AG04449 (cell line): ENCODE measurements at regions not wholly inside any gene's neighbourhood (a gene's known extent, or its start where the extent isn't known, plus 50 kb on each side); places are given as distances from the start of the nearest gene placed in this dataset.

Experiments
- CTCF ChIA-PET: fragments of 350-600 bp; formaldehyde crosslinking; extraction: SDS; loops from one replicate; lab custom pipeline; 2021; ENCODE audit warnings: antibody characterized with exemption; lab: Yijun Ruan, JAX
- POLR2A ChIA-PET: fragments of 400-600, 350-600 bp; formaldehyde crosslinking; extraction: SDS; loops from one replicate; lab custom pipeline; 2020; ENCODE audit warnings: antibody characterized with exemption, inconsistent platforms; lab: Yijun Ruan, JAX
- DNase-seq: peaks from one replicate; pipeline ENCODE4 v3.0.0-alpha.2; 2010; ENCODE audit warnings: low read depth, low spot score
- H3K4me3 ChIP-seq: 2 replicates; pipeline ENCODE4 v1.5.1; 2011; ENCODE audit warnings: low read depth, mild to moderate bottlenecking, control low read depth, low read length
- TF ChIP-seq, protein P1 (sequence below): IDR thresholded peaks from one replicate; pipeline ENCODE4 v1.5.1; 2011; ENCODE audit warnings: mild to moderate bottlenecking, moderate library complexity, low read length, control low read depth, inconsistent platforms; ENCODE audit not compliant: insufficient read depth; ENCODE audit errors: missing control alignments

DNA sequence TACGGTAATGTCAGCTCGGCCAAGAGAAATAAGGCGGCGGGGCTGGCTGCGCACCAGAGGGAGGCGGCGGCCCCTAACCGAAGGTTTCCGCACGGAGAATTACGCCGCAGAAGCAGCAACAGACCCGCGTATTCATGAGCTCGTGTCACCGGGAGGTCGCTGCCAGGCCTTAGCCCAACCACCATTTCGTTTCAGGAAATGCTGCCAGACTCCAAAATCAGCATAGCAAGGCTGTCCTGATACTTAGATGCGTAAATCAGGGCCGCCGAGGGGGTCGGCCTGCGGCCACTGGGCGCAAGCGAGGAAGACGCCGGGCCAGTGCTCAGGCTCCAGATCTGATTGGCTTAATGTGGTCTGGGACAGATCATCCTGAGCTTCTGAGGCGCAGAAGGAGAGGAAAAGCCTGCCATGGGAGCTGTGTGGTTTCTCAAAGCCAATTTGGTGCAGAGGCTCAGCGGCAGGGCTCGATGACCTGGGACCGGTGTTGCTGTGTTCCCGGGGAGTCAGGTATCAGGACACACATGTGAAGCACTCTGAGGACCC is 247.9 kb downstream of the BAMBI start:
- no peak overlapping the region for H3K4me3 ChIP-seq
- TF ChIP-seq, protein P1, sequence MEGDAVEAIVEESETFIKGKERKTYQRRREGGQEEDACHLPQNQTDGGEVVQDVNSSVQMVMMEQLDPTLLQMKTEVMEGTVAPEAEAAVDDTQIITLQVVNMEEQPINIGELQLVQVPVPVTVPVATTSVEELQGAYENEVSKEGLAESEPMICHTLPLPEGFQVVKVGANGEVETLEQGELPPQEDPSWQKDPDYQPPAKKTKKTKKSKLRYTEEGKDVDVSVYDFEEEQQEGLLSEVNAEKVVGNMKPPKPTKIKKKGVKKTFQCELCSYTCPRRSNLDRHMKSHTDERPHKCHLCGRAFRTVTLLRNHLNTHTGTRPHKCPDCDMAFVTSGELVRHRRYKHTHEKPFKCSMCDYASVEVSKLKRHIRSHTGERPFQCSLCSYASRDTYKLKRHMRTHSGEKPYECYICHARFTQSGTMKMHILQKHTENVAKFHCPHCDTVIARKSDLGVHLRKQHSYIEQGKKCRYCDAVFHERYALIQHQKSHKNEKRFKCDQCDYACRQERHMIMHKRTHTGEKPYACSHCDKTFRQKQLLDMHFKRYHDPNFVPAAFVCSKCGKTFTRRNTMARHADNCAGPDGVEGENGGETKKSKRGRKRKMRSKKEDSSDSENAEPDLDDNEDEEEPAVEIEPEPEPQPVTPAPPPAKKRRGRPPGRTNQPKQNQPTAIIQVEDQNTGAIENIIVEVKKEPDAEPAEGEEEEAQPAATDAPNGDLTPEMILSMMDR: no peak
- ChIA-PET CTCF (interaction anchor here (0.7 to 1.3 kb wide), 3 partner anchors 9 to 261 kb away, joined by 3 read pairs; no protein-coding TSS in a partner anchor), POLR2A (interaction anchor here (0.6 kb wide), 1 partner anchor 66 kb away, joined by 3 read pairs; no protein-coding TSS in a partner anchor)
- DNase-seq: no peak

DNA sequence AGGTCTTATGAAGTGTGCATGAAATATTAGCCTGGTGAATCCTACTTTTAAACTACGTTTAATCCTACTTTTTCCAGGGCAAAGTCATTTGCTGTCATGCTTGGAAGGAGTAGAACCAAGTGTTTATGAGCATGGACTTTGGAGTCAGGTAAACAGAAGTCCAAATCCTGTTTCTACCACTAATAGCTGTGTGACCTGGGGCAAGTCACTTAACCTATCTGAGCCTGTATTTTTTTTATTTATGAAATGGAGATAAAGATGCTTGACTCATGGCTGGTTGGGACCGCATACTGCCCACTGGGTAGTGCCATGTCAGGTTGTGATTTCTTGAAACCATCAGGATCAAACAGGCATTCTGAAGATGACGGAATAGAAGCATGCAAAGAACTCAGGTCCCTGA is 249.6 kb downstream of the BAMBI start:
- DNase-seq: no peak
- TF ChIP-seq, protein P1: no peak
- POLR2A ChIA-PET: no interaction called here
- CTCF ChIA-PET: interaction anchor here (1.0 kb wide), 1 partner anchor 19 kb away, joined by 3 read pairs; no protein-coding TSS in a partner anchor
- H3K4me3 ChIP-seq: no peak overlapping the region

DNA sequence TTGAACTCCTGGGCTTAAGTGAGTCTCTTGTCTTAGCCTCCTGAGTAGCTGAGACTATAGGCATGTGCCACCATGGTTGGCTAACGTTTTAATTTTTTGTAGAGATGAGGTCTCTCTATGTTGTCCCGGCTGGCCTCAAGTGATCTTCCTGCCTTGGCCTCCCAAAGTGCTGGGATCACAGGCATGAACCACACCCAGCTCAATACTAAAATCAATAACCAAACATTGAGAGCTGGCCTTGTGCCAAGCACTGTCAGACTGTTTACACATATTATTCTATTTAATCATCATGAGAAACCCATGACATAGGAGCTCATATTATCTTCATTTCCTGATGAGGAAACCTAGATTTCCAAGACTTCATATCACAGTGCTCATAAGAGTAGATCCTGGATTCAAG is 251.2 kb downstream of the BAMBI start:
- POLR2A ChIA-PET: no interaction called here
- DNase-seq: no peak
- CTCF ChIA-PET: interaction anchor here (1.0 to 1.7 kb wide), 3 partner anchors 11 to 63 kb away, joined by 3 to 6 read pairs (median 3); no protein-coding TSS in a partner anchor
- TF ChIP-seq, protein P1: no peak
- no peak overlapping the region for H3K4me3 ChIP-seq

DNA sequence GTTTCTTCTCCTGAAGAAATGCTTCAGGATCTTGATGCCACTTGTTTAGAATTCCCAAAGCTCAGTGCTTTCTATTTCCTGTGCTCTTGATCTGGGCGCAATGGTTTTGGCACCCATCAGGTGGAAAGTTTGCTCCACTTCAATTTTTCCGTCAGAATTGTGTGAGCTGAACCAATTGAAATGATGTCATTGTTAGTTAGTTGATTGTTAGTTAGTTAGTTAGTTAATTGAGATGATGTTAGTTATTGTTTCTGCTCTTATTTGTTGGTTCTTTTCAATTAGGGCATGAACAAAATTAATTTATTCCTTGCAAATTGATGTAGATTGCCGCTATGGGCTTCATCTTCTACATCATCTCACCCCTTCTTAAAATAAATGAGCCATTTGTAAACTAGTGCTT is 252.6 kb downstream of the BAMBI start:
- TF ChIP-seq, protein P1: no peak
- no peak overlapping the region for H3K4me3 ChIP-seq
- ChIA-PET POLR2A (no interaction called here), CTCF (no interaction called here)
- no peak for DNase-seq

DNA sequence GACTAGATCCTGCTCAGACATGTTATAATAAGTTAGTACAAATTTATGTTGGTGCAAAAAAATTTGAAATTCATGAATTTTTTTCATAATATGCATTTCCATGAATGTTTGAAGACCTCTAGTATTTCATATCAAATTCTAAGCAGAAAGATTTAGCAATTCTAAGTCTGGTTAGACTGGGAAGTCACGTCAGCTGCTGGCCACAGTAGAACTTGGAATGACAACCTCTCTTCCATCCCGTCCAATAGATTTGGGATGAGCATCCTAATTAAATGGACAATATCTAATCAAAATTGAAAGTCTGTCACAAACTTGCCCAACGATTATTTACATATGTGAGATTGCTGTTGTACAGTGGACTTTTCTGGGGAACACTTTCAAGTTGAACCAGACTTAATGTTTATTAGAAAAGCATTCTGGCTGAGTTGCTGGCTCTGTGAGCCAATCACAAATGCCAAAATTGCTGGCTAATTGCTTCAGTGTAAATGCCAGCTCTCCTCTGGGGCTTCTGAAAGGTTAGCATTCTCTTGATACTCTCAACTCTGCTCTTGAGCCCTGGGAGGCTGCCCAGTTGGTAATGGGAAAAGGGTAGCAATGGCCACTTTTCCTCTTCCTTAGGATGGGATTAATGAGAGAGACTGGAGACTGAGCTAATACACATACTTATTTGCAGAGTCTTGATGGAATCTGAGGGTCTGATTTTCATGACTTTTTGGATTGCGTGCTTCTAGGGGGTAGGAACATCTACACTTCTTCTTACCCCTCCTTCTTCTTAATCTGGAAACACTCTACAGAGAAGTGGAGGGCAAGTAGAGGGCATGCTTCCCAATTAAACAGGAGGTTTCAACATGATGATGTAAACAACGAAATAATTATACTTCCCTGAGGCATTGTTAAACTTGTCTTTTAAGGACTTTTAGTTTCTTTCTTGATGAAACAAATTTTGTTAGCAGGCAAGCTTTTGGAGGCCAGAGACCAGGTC is 253.5 kb downstream of the BAMBI start:
- ChIA-PET POLR2A (no interaction called here), CTCF (interaction anchor here (0.9 kb wide), 1 partner anchor 10 kb away, joined by 3 read pairs; no protein-coding TSS in a partner anchor)
- no peak for DNase-seq
- TF ChIP-seq, protein P1: no peak
- H3K4me3 ChIP-seq: no peak overlapping the region

DNA sequence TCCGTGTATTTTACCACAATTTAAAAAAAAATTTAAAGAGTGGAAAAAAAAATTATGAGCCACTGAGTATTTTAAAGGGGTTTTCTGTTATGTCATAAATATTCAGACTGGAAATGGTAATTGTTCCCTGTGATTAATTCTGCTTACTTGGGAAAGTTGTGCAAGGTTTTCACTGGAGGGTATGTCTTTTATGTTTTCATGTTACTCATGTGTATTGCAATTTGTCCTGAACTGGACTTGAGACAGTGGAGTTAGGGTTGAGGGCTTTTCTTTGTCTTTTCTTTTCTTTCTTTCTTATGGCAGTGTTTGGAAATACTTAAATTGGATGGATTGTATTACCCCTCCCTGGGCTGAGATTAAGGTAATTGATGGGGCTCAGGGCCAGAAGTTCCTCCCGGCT is 257.7 kb downstream of the BAMBI start:
- no peak for DNase-seq
- POLR2A ChIA-PET: no interaction called here
- TF ChIP-seq, protein P1: no peak
- CTCF ChIA-PET: no interaction called here
- H3K4me3 ChIP-seq: no peak overlapping the region
